Midbrain (tissue), 1 donor: ENCODE measurements at regions not wholly inside any gene's neighbourhood (a gene's known extent, or its start where the extent isn't known, plus 50 kb on each side); places are given as distances from the start of the nearest gene placed in this dataset.
"Not testable (repeated sequence)": the region's sequence is repeated elsewhere in the genome, so short reads cannot be mapped to it uniquely, and the experiment has no call there.

Source experiments
- DNase-seq: peaks from one replicate; lab custom pipeline; 2025; lab: John Stamatoyannopoulos, UW

DNA sequence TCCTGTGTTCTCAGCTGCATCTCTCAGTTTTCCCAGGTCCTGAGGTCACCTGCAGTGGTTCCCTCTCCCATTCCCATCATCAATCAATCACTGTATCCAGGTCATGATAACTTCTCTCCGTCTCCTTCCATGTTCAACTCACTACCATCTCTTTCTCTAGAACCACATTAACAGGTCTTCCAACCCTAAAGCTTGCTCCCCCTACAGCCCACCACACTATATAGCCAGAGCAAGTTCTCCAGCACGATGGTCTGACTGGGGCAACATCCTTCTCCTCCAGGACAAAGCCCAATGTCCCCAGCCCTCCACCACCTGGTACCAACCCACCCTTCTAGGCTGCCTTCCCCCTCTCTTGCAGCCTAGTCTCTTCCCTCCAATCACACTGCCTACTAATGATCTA is 241.6 kb downstream of the CDK5RAP2 start:
- no peak for DNase-seq

DNA sequence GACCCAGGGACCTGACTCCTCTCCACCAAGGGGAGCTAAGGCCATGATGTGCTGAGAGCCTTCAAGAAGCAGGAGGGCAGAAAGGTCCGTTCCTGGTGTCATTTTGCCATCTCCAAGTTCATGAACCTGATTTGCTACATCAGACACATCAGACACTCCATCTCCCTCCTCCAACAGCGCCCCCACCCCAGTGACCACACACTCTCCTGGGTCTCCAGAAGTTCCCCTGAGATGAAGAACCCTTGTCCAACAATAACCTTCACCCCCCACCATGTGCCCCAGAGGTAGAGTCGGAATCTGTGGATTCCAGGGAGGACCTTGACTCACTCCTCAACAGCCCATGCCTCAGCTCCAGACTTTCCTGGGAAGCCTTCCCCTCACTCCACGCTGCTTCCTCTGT is 242.8 kb downstream of the CDK5RAP2 start:
- no peak for DNase-seq

DNA sequence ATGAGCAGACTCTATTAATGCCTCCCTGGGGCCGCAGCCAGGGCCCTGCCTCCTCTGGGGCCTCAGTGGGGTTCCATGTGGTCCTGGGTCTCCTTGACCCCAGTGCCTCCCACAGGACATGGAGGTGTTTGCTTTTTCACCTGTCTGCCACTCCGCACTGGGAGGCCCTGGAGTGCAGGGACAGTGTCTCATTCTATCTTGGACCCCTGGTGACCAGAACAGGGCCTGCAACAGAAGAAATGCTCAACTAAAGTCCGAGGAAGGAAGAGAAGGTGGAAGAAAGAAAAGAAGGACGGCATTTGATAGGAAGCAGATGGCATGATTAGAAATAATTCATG is 243.2 kb downstream of the CDK5RAP2 start:
- no peak for DNase-seq

DNA sequence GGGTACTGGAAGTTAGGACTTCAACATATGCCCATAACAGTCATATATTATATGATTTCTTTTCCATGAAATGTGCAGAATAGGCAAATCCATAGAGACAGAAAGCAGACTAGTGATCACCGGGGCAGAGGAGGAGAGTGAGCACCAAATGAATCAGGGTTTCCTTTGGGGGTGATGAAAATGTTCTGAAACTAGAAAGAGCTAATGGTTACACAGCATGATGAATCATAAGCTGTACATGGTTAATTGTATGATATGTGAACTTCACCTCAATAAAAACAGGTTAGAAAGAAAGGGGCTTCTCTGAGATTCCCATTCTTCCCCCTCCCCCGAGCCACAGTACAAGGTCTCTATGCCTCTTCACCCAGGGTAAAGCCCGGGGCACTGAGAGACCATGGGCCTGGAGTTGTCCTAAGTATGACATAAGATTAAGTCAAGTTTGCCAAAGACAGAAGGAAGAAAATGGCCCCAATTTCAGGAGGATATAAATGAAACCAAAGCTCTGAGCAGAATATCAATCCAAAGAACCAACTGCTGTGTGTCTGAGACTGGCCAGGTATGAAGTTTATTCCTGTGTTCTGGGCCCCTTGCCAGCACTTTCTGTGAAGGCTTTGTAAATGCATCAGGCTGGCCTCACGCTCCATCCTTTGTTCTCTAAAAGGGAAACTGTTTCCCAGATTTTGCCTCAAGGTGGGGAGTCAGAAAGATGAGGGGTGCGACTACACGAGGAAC is 243.8 kb downstream of the CDK5RAP2 start:
- no peak for DNase-seq

DNA sequence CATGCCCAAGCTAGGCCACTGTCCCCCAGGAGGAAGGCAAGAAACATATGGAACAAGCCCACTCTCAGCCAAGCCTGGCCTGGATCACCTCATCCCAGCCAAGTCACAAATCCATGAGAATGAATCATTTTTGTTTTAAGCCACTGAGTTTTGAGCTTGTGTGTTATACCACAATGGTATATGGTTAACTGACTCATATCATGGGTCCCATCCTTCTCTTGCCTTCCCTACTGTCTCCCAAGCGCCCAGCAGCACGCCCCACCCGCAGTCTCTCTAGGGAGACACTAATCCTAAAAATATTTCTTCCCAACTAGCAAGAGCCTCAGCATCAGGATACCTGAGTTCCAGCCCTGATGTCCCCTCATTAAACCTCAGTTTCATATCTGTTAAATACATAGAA is 248.1 kb downstream of the CDK5RAP2 start:
- no peak for DNase-seq

DNA sequence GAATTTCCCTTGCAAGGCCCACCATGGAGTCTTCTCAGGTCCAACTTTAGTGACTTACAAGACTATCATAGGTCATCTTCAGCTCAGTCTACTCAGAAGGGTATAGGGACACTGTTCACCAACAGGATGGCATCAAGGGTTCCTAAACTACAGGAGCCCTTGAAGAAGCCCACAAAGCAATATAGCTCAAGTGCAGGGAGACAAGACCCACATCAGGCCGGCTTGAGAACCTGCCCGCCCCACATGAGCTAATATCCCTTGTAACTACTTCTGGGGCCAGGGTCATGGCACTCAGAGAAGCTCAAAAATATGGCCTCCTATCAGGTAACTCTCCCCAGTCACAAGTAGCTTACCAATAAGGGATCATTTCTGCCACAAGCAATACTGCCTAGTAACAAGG is 249.9 kb downstream of the CDK5RAP2 start:
- no peak for DNase-seq

DNA sequence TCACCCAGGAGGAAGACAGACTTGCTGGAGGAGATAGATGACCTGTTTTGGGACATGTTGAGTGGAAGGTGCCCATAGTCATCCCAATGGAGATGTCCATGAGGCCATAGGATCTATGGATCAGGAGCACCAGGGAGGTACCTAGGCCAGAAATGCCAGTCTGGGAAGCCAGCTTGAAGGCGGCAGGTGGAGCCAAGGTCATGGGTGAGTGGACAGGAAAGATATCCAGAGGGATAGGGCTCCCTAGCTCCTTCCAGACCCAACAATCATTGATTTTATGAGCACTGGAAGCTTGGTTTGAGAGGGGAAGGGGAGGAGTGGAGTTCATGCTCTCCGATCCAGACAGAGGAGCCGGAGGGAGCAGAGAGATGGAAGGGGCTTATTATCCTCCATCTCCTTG is 252.6 kb downstream of the CDK5RAP2 start:
- no peak for DNase-seq

DNA sequence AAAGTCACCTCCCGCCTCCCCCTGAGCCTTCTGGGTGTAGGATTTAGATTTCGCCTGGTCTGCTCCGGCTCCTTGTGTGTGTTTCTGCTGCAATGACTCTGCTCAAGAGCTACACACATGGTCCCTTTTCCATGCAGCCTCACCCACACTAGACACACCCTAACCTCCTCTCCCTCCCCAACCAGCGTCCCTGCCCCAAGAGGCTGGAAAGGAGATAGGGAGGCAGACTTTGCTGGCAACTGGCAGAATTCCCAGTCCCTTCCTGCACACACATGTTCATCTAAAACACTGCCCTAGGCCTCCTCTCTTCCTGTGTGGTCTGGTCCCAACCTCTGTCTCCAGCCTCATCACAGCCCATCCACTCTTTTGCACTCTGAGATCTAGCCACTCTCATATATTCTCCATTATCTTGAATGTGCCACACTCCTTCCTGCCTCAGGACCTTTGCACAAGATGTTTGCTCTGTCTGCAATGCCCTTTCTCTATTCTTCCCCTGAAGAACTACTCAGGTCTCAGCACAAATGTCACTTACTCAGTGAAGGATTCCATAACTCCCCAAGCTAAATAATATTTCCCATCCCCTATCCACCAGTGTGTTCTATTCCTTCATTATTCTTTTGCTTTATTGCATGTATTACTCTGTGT is 253.8 kb downstream of the CDK5RAP2 start:
- DNase-seq, result no peak

DNA sequence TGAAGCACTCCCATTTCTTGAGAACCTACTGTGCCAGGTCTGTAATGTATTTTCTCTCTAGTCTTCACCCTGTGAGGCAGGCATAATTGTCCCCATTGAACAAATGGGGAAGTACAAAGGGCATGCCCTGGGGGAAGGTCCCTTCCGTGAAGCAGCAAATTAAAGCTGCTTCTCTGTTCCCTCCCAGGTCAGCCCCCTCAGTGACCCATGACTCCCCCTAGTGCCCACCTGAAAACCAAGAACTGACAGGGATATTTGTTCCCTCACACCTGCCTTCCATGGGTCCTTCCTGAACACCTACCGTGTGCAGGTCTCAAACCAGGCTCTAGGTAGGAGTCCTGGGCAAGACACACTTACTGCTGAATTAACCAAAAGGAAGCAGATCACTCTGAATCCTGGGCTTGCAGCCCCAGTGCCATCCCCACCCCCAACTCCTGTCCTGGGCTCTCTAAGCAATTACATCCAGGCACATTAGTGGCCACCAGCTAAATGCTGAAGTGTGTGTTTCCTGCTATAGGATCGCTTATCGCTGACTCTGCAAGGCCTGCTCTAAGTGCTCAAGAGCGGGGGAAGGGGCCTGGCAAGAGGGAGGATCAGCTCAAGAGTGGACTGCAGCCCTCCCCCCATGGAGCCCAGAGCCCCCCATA is 254.8 kb downstream of the CDK5RAP2 start:
- DNase-seq, result no peak

DNA sequence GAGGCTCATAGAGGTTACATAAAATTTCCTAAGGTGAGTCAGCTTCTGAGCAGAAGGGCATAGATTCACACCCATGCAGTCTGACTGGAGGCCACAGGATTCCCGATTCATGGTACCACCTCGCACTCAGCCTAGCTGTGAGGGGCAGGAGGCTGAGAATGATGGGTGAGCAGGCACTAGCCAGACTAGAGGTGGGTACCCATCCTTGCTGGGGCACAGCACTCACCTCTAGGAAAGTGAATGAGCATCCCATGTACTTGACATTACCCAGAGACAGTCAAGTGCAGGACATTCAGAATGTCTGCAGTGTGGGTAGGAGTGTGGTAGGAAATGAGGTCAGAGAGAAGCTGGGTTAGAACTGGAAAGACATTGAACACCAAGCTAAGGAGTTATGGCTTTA is 255.5 kb downstream of the CDK5RAP2 start:
- no peak for DNase-seq

DNA sequence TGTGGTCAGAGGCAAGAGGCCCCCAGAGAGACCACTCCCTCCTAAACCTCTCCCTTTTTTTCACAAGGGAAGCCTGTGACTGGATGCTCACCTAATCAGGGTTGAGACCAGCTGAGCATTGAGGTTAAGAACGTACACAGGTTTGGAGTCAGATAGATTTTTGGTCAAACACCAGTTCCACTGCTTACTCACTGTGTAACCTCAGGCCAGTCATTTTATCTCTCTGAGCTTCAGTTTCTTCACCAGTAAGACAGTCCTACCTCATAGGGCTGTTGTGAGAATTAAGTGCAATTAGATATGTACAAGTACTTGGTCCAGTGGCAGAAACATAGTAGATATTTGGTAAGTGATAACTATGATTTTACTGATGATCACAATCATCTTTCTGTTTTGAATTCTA is 256.8 kb downstream of the CDK5RAP2 start:
- no peak for DNase-seq

DNA sequence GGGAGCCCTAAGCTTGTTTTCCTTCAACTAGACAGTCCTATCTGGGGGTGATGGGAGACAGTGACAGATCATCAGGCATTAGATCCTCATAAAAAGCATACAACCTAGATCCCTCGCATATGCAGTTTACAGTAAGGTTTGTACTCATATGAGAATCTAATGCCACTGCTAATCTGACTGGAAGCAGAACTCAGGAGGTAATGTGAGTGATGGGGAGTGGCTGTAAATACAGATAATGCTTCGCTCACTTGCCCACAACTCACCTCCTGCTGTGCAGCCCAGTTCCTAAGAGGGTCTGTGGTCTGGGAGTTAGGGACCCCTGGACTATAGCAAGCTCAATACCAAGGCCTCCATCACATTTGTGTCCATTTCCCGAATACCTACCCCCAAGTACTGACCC is 260.5 kb downstream of the CDK5RAP2 start:
- no peak for DNase-seq

DNA sequence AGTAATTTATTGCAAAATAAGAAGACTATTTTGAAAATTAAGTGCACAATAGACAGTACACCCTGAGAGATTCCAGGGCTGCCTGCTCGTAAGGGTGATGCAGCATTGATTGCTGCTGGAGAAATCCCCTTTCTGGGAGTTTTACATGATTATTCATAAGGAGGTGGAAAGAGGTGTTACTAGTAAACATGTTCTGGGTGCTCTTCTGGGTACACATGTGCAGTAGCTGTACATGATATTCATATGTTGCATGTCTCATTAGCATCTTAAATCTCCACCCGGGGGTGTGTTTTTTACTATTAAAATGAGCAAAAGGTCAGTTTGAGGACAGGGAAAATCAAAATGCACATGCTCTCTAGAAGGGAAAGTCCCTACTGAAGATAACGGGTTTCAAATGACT is 264.8 kb downstream of the CDK5RAP2 start:
- DNase-seq, result no peak

DNA sequence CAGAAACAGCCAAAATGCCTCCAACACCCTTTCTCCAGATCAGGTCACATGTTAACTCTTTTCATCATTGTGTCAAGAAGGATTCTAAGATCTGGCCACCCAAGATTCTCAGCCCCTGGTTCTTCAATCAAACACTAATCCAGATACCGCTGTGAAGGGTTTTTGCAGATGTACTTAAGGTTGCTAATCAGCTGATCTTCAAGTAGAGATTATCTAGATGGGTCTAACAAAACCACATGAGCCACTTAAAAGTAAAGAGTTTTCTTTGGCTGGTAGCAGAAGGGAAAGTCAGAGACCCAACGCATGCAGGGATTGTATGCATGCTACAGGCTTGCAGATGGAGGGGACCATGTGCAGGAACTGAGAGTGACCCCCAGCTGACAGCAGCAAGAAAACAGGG is 267.9 kb downstream of the CDK5RAP2 start:
- no peak for DNase-seq

DNA sequence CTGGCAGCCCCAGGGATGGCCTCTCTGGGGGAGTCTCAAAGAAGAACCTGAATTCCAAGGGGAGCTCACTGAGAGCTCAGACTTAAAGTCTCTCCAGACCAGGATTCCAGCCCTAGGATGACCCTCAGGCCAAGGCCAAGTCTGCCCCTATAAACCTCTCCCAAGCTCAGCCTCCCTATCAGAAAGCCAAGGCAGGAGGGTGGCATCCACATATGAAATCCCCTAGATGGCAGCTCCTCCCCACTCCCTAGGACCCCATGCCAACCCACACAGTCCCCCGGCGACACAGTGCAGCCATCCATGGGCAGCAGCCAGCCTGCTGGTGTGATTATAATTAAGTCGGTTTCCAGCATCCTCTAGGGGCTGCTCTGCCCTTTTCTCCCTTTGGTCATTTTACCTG is 269.9 kb downstream of the CDK5RAP2 start:
- no peak for DNase-seq

DNA sequence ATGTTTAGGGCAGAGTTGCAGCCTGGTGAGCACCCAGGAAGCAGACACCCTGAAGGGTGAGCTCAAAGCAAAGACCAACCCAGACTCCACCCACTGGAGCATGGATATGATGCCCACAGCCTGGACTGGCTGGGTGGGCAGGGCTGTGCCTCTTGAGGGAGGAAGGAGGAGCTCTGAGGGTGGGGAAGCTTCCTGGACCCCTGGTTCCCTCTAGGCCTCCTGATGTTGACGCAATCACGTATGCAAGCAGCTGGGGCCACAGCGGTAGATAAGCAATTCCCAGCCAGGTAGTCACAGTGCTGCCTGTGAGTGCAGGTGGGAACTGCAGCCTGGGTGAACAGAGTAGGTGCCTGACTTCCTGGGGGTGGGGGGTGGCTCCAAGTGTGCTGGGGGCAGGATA is 271.5 kb downstream of the CDK5RAP2 start:
- no peak for DNase-seq

DNA sequence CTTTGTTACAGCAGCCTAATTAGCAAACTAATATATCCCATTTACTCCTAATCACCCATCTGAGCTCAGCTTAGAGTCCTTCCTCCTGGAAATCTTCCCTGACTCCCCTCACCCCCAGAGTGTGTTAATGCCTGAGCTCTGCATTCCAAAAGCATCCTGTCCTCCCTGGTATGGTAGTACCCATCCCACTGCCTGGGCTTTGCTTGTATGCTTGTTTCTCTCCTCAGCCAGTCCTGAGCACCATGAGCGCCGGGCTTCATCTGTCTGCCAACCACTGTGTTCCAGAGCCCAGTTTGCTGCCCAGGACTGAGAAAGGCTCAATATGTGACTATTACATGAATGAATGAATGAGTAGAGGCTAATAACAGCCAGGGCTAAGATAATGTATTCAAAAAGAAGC is 272.4 kb downstream of the CDK5RAP2 start:
- no peak for DNase-seq

DNA sequence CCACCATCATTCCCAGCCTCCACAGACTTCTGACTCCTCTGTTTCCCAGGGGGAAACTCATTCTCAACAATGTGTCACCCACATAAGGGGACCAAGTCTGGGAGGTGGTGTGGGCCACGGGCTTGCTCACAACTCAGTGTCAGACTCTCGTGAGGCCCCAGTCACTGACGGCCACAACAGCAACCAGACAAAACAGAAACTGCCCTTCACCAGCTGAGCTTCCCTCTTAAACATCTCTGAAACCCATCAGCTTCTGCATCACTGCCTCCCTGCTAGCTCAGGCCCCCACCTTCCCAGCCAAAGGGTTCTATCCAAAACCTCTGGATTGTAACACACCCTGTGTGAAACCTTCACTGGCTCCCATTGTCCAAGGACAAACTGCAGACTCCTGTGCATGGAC is 273.4 kb downstream of the CDK5RAP2 start:
- DNase-seq, result no peak

DNA sequence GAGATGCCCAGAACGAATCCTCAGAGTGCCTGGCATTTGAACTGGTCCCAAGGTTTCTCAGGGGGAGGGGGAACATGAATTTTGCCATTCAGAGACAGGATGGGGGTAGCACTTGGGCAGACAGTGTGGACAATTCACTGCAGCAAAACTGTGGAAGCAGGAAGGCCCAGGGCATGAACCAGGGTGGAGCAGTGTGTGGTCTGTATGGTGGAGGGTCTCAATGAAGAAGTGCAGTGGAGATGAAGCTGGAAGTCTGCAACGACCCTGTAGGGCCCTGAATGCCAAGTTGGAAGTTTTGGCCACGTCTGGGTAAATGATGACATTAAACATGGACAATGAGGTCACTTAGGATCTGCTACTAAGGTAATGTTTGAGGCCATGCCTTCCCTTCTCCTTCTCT is 273.9 kb downstream of the CDK5RAP2 start:
- DNase-seq, result no peak

DNA sequence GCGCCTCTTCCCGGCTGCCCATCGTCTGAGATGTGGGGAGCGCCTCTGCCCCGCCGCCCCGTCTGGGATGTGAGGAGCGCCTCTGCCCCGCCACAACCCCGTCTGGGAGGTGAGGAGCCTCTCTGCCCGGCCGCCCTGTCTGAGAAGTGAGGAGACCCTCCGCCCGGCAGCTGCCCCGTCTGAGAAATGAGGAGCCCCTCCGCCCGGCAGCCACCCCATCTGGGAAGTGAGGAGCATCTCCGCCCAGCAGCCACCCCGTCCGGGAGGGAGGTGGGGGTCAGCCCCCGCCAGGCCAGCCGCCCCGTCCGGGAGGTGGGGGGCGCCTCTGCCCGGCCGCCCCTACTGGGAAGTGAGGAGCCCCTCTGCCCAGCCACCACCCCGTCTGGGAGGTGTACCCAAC is 275.1 kb downstream of the CDK5RAP2 start:
- not testable (repeated sequence) for DNase-seq

DNA sequence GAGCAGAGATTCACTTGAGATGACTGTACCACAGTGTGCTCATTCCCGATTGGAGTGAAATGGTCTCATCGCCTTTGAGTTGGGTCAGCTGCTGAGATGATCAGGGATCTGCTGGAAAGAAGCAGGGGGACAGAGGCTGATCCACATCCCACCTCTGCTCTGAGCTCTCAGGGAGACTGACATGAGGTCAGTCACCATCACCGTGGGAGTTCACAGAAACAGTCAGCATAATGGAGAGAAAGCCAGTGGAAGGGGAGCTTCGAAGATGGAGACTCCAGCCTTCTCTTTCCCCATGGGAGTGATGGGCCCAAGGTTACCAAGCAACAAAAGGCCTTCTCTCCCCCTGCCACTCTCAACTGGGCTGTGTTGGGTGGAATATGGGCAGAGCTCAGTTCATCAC is 276.4 kb downstream of the CDK5RAP2 start:
- no peak for DNase-seq

DNA sequence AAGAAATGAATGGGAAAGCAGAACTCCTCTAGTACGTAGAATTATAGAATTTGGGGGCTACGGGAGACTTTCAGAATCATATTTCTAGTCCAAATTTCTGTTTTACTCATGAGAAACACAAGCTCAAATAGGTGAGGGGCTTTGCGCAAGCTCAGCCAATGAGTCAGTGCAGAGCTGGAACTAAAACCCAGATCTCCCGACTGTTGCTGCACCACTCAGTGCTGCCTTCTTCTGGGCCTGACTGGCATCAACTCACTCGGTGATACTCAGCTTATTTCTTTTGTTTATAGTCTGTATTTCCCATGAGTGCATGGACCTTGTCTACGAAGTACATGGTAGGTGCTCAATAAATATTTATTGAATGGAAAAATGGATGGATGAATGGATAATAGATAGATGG is 280.2 kb downstream of the CDK5RAP2 start:
- no peak for DNase-seq

DNA sequence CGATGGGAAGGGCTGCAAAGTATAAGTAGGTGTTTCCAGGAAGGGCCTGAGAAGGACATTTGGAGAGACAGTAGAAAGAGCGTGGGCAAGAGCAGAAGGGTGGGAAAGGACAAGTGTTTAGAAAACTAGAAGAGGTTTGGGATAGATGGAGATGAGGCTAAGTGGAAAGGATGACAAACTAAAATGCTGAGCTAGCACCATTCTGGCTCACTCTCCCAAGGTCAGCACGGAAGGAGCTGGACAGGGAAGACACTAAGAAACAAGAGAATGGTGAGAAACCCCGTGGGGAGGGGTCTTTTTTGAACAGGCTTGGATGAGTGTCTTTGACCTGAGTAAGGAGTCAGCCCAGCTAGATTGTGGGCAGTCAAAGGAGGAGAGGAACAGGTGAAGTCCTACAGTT is 286.0 kb downstream of the CDK5RAP2 start:
- no peak for DNase-seq

DNA sequence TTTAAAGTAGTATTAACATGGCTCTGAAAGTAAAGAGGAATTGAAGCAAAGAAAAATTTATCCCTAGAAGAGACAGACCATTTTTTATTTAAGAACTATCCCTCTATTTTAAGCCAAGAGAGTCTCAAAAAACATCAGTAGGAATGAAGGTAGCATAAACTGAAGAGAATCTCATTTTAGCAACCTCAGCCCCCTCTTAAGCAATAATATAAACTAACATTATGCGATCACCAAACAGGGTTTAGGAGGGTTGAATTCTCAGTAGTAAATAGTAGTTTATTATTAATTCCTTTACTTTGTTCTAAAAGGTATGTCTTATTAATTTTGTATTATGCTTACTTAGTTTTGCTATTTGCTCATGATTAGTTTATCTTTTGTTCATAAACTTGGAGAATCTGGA is 287.4 kb downstream of the CDK5RAP2 start:
- no peak for DNase-seq
